Body of pancreas (tissue), 4 donors: ENCODE measurements at regions not wholly inside any gene's neighbourhood (a gene's known extent, or its start where the extent isn't known, plus 50 kb on each side); places are given as distances from the start of the nearest gene placed in this dataset.

Experiments
- CTCF ChIP-seq, 7 experiments: fragments of 450-650 bp in 4 of 7; fragments of 200-600 bp in 3 of 7; sonication (generic) in 3 of 7; IDR thresholded peaks; one replicate each; pipeline ENCODE4 v1.5.1; 2016 to 2019; ENCODE audit warnings: antibody characterized with exemption in 7 of 7
- POLR2A ChIP-seq, 3 donors: fragments of 450-650 bp; IDR thresholded peaks; one replicate each; pipeline ENCODE4 v1.6.1; 2016; ENCODE audit warnings: antibody characterized with exemption in 3 of 3, mild to moderate bottlenecking in 2 of 3

GRCh38 chr3:159273070-159273469, 471.2 kb downstream of the MFSD1 start:
- TF ChIP-seq POLR2A (IDR thresholded peaks at IDR 0.05) (no peak), CTCF (IDR thresholded peaks at IDR 0.05) (no peak)
